HG03457 (cell line): ENCODE measurements at regions not wholly inside any gene's neighbourhood (a gene's known extent, or its start where the extent isn't known, plus 50 kb on each side); places are given as distances from the start of the nearest gene placed in this dataset.
"Not testable (repeated sequence)": the region's sequence is repeated elsewhere in the genome, so short reads cannot be mapped to it uniquely, and the experiment has no call there.

Experiments used
- ATAC-seq: cut with Tn5 transposase; IDR thresholded peaks from one replicate; pipeline ENCODE4 v1.9.1; 2021; ENCODE audit warnings: moderate number of reproducible peaks; ENCODE audit not compliant: unreplicated experiment

GRCh38 chr16:16610389-16610967 lies 231.5 kb downstream of the NPIPA7 start:
- ATAC-seq: not testable (repeated sequence)

DNA sequence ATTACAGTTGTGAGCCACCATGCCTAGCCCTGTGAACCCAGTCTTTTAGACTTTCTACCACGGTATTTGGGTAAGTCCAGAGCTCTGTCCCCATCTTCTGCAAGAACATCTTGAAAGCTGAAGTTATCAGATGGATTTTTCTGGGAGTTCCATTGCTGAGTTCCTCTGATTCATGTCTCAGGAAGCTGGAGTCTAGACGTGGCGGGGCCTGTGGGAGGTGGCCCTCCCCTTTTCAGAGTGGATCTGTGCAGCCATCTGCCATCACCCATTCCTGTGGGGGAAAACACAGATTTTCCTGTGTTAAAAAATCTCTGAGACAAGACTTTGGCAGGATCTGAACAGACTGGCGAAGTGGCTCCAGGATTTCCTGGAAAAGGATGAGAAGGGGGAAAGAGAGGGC lies 234.3 kb downstream of the NPIPA7 start:
- ATAC-seq: not testable (repeated sequence)

DNA sequence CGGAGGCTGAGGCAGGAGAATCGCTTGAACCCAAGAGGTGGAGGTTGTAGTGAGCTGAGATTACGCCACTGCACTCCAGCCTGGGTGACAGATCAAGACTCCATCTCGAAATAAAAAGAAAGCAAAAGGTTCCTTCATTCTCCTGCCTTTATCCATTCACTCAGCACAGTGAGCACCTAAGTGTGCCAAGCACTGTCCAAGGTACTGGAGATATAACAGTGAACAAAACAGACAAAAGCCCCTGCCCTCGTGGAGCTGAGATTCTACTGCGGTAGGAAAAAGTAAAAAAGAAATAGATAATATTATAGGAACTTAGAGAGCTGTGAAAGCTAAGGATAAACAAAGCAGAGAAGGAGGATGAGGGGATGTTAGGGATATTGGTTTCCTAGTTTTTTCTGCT lies 235.5 kb downstream of the NPIPA7 start:
- ATAC-seq: not testable (repeated sequence)

DNA sequence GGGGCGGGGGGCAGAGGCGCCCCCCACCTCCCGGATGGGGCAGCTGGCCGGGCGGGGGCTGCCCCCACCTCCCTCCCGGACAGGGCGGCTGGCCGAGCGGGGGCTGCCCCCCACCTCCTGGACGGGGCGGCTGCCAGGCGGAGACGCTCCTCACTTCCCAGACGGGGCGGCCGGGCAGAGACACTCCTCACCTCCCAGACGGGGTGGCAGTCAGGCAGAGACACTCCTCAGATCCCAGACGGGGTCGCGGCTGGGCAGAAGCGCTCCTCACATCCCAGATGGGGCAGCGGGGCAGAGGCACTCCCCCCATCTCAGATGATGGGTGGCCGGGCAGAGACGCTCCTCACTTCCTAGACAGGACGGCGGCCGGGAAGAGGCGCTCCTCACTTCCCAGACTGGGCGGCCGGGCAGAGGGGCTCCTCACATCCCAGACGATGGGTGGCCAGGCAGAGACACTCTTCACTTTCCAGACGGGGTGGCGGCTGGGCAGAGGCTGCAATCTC lies 240.1 kb downstream of the NPIPA7 start:
- not testable (repeated sequence) for ATAC-seq

DNA sequence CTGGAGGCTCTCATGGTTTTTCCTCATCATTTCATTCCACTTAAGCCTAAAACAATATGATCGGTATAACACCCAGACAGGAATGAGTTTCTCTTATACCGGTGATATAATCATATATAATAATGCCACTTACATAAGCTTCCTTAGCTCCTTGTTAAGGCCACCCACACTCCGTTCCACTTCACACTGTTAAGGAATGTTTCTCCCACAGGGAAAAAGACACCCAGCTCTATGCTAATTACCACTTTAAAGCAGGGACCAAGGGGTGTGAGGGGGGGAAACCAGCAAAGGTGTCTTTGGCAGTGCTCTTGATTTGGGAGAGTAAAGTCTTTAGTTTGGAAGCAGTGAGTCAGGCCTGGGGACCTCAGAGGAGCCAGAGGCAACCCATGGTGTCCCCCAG lies 245.4 kb downstream of the NPIPA7 start:
- not testable (repeated sequence) for ATAC-seq

DNA sequence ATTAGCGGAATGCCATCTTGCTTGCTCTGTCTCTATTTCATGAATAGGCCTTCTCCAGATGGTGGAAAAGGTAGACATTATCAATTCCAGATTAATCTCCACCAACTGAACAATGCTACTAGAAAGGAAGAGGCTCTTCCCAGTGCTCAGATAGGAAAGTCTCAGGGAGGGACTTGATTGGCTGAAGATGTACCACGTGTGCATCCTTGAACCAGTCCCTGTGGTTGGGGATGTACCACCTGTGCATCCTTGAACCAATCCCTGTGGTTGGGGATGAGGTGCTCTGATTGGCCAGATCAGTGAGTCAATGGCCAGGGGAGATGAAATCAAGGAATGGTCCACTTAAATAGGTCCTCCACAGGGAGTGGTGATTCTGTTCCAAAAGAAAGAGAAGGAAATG lies 246.2 kb downstream of the NPIPA7 start:
- ATAC-seq: not testable (repeated sequence)

- not testable (repeated sequence) for ATAC-seq
These were observed 248.9 kb downstream of the NPIPA7 start for GRCh38 chr16:16627865-16628264.

- ATAC-seq: not testable (repeated sequence)
These were observed 259.3 kb downstream of the NPIPA7 start for GRCh38 chr16:16638231-16638630.

GRCh38 chr16:16638714-16639113 lies 259.8 kb downstream of the NPIPA7 start:
- ATAC-seq: not testable (repeated sequence)

- ATAC-seq: not testable (repeated sequence)
These were observed 264.9 kb downstream of the NPIPA7 start for GRCh38 chr16:16643828-16644227.

GRCh38 chr16:16648002-16648401 lies 269.1 kb downstream of the NPIPA7 start:
- not testable (repeated sequence) for ATAC-seq

GRCh38 chr16:16672180-16672812 lies 293.4 kb downstream of the NPIPA7 start:
- not testable (repeated sequence) for ATAC-seq

GRCh38 chr16:16674820-16675219 lies 295.9 kb downstream of the NPIPA7 start:
- not testable (repeated sequence) for ATAC-seq

GRCh38 chr16:16721849-16722248 lies 342.9 kb downstream of the NPIPA7 start:
- not testable (repeated sequence) for ATAC-seq

DNA sequence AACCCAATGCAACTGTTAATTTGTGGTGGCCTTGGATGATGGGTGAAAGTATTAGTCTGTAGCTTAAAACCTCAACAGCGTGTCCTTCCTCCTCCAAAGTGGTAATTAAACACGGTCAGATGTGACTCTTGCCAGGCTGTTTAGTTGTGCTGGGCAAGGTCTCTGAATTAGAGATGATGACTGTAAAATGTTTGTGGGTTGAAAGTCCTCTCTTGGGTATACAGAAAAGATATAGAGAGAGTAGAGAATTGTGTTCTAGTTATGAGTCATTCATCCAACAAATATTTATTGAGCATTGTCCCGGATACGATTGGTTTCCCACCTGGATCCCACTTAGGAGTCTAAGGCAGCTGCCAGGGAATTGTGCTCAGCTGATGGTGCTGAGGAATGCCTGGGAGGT lies 343.7 kb downstream of the NPIPA7 start:
- not testable (repeated sequence) for ATAC-seq

- not testable (repeated sequence) for ATAC-seq
These were observed 345.0 kb downstream of the NPIPA7 start for GRCh38 chr16:16723819-16724519.

DNA sequence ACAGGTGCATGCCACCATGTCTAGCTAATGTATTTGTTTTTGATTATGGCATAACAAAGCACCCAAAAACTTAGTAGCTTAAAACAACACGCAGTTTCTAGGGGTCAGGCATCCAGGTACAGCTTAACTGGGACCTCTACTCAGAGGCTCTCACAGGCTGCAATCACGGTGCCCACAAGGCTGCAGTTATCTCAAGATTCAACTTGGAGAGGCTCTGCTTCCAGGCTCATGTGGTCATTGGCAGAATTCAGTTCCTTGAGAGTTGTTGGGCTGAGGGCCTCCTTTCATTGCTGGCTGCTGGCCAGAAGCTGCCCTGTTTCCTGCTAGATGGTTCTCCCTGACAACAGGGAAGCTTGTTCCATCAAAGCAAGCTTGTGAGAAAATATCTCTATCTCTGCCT lies 348.1 kb downstream of the NPIPA7 start:
- not testable (repeated sequence) for ATAC-seq

DNA sequence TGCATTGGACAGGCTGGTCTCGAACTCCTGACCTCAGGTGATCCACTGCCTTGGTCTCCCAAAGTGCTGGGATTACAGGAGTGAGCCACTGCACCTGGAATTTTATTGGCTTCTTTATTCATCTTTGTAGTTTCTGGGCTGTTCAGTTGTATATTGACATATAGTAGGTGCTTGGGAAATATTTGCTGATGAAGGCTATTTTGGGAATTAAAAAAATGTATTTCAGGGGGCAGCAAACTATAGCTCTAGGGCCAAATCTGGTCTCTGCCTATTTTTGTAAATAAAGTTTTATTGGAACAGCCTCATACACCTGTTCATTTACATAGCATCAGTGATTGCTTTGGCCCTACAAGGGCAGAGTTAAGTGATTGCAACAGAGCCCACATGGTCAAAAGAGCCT lies 363.6 kb downstream of the NPIPA7 start:
- ATAC-seq: not testable (repeated sequence)

DNA sequence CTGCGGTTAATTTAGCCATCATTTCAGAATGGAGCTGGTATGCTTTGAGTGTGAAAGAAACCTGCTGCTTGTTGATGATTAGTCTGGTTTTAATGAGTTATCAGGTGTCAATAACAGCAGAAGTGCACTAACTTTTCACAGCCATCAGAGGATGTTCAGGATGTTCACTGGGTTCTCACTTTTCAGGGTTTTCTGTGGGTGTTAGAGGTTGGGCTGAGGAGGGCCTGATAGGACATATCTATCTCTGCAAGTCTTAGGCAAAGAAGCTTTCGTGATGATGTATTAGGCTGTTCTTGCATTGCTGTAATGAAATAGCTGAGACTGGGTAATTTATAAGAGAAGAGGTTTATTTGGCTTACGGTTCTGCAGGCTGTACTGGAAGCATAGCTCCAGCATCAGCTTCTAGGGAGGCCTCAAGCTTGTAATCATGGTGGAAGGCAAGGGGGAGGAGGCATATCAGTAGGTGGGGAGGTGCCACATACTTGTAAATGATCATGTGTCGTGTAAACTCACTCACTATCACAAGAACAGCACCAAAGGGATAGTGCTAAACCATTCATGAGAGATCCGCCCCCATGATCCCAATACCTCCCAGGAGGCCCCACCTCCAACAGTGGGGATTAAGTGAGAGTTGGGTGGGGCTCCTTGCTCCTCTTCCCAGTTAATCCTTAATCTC lies 376.2 kb downstream of the NPIPA7 start:
- ATAC-seq: not testable (repeated sequence)

- no peak for ATAC-seq
These were observed 384.5 kb downstream of the NPIPA7 start for GRCh38 chr16:16763449-16763848.

- ATAC-seq: not testable (repeated sequence)
These were observed 391.8 kb downstream of the NPIPA7 start for GRCh38 chr16:16770717-16771116.
